ENCODE measurements at regions not wholly inside any gene's neighbourhood (a gene's known extent, or its start where the extent isn't known, plus 50 kb on each side); places are given as distances from the start of the nearest gene placed in this dataset.

DNA sequence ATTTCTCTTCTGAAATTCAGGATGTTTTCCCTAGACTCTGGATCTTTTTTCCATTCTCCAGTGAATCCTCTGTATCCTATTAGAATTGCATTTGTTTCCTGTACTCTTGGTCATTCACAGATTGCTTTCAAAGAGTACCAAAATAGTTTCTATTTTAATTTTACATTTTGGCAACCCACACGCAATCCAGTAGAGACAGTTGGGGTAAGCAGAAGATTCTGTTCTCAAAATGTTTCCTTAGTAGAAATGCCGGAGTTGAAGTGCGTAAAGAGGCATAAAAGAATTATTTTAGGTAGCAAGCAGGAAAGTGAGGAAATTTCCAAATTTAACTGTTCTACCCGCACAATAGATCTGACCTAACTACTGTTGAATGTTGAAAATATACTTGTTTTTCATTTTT lies 842.4 kb downstream of the LUZP2 start (continued):
- TF ChIP-seq NFIC (IDR thresholded peaks at IDR 0.05; ENCODE audit: borderline replicate concordance): no peak
- TF ChIP-seq, protein P1, sequence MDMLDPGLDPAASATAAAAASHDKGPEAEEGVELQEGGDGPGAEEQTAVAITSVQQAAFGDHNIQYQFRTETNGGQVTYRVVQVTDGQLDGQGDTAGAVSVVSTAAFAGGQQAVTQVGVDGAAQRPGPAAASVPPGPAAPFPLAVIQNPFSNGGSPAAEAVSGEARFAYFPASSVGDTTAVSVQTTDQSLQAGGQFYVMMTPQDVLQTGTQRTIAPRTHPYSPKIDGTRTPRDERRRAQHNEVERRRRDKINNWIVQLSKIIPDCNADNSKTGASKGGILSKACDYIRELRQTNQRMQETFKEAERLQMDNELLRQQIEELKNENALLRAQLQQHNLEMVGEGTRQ (IDR thresholded peaks at IDR 0.05; ENCODE audit: borderline replicate concordance, low read depth, low read length): no peak

DNA sequence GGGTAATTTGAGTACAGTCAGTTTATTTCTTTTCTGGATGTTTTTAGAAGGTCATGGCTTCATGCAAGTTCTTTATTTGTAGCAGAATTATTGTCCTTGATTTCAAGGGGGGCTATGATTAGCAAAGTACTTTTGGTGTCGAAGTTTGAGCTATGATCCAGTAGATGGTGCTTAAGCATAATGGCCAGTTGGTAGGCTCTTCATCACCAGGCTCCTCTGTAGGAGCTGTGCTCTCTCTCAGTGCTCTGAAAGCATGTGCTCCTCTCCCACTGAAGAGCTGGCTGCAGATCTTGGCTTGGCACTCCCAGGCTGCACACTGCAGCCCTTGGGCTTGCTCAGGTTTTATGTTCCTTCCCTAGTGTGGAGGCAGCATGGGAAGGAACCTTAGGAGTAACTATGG lies 852.7 kb downstream of the LUZP2 start:
- Histone ChIP-seq H3K4me3 (ENCODE audit: low read depth in 2 of 2, low read length in 1 of 2) (no peak overlapping the region), H3K9ac (no peak overlapping the region), H3K36me3 (replicated peaks in 1 of 2; ENCODE audit: control insufficient read depth in 1 of 2, insufficient read depth in 2 of 2, low read length in 1 of 2) (no peaks in the 10 kb centered on the region), H4K20me1 (ENCODE audit: insufficient read depth) (no peaks in the 10 kb centered on the region), H3K4me2 (no peak overlapping the region), H3F3A (replicated peaks; ENCODE audit: insufficient read depth) (no peaks in the 10 kb centered on the region), H3K4me1 (ENCODE audit: control insufficient read depth in 1 of 2, insufficient read depth in 2 of 2, low read depth in 1 of 2, low read length in 1 of 2) (no peaks in the 10 kb centered on the region; a peak in 1 of 4 replicates), H2AFZ (ENCODE audit: low read depth) (no peak overlapping the region), H3K9me3 (no peaks in the 10 kb centered on the region), H3K79me2 (ENCODE audit: insufficient read depth) (no peaks in the 10 kb centered on the region), H3K9me2 (no peaks in the 10 kb centered on the region; the same call in 1 of the 2 replicates), H3K27ac (ENCODE audit: low read depth in 2 of 2, low read length in 1 of 2) (no peak overlapping the region), H3K27me3 (ENCODE audit: insufficient read depth) (no peaks in the 10 kb centered on the region)
- CTCF ChIA-PET: interaction anchor here (0.6 kb wide), 2 partner anchors 265 to 1810 kb away, joined by 3 read pairs; no protein-coding TSS in a partner anchor
- POLR2A ChIA-PET: no interaction called here
- TF ChIP-seq RAD21 (IDR thresholded peaks at IDR 0.05; ENCODE audit: low read length) (no peak), RXRA (IDR thresholded peaks at IDR 0.05; ENCODE audit: borderline replicate concordance, low read depth) (no peak), TAF1 (IDR thresholded peaks at IDR 0.05; ENCODE audit: borderline replicate concordance, low read depth, low read length) (no peak)
- TF ChIP-seq, protein P2, sequence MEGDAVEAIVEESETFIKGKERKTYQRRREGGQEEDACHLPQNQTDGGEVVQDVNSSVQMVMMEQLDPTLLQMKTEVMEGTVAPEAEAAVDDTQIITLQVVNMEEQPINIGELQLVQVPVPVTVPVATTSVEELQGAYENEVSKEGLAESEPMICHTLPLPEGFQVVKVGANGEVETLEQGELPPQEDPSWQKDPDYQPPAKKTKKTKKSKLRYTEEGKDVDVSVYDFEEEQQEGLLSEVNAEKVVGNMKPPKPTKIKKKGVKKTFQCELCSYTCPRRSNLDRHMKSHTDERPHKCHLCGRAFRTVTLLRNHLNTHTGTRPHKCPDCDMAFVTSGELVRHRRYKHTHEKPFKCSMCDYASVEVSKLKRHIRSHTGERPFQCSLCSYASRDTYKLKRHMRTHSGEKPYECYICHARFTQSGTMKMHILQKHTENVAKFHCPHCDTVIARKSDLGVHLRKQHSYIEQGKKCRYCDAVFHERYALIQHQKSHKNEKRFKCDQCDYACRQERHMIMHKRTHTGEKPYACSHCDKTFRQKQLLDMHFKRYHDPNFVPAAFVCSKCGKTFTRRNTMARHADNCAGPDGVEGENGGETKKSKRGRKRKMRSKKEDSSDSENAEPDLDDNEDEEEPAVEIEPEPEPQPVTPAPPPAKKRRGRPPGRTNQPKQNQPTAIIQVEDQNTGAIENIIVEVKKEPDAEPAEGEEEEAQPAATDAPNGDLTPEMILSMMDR (IDR thresholded peaks at IDR 0.05): no peak
- DNase-seq: no peak
- 36% methylated on average over 1 of the region's 1 CpG for WGBS (ENCODE audit: low lambda C conversion rate)

DNA sequence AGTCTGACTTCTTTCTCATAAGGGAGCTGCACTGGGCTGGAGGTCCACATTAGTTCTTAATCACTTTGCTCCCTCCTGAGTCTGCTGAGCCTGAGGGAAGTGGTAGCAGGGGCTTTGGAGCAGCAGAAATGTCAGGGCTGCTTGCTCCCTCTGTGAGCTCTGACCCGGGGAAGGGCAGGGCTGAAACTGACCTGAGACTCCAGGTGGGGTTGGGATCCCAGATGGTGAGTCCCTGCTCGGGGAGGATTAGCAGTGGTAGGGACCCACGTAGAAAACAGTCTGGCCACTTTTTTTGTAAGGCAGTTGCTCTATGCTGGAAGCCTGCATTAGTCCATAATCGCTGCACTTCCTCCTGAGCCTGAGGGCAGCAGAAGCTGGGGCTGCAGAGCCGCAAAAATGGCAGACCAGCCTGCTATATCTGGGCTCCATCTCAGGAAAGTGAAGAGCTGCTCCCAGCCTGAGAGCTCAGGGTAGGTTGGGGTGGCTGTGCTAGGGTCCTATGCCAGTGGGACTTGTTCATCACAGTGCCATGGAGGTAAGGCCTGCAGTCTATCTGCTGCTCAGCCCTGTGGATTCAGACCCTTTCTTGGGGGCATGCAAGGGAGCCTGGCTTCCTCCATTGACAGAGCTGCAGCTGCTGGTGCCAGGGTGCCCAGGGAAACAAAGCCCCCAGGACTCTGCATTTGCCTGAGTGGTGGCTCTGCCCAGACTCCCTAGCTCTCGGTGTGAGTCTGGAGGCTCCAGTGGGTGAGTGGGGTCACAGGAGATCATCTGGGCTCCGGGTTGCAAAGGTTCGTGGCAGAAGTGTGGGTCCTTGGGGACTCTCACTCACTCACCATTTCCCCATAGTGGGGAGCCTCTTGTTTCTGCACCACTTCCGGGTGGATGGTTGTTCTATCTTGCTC lies 854.3 kb downstream of the LUZP2 start:
- H3K36me3 ChIP-seq (replicated peaks in 1 of 2; ENCODE audit: control insufficient read depth in 1 of 2, insufficient read depth in 2 of 2, low read length in 1 of 2): no peaks in the 10 kb centered on the region
- H3K27me3 ChIP-seq (ENCODE audit: insufficient read depth): no peaks in the 10 kb centered on the region
- H3K27ac ChIP-seq (ENCODE audit: low read depth in 2 of 2, low read length in 1 of 2): no peak overlapping the region
- no peak for DNase-seq
- H3K4me2 ChIP-seq: no peak overlapping the region
- H3K9me3 ChIP-seq: no peaks in the 10 kb centered on the region
- no peaks in the 10 kb centered on the region; the same call in 1 of the 2 replicates for H3K9me2 ChIP-seq
- no peak overlapping the region for H3K4me3 ChIP-seq (ENCODE audit: low read depth in 2 of 2, low read length in 1 of 2)
- no peak overlapping the region for H3K9ac ChIP-seq
- no peaks in the 10 kb centered on the region for H3F3A ChIP-seq (replicated peaks; ENCODE audit: insufficient read depth)
- H3K79me2 ChIP-seq (ENCODE audit: insufficient read depth): no peaks in the 10 kb centered on the region
- H4K20me1 ChIP-seq (ENCODE audit: insufficient read depth): no peaks in the 10 kb centered on the region
- H2AFZ ChIP-seq (ENCODE audit: low read depth): no peak overlapping the region
- H3K4me1 ChIP-seq (ENCODE audit: control insufficient read depth in 1 of 2, insufficient read depth in 2 of 2, low read depth in 1 of 2, low read length in 1 of 2): no peaks in the 10 kb centered on the region; a peak in 1 of 4 replicates
- 33% methylated on average over 7 of the region's 9 CpGs for WGBS (ENCODE audit: low lambda C conversion rate)
- ChIA-PET POLR2A (no interaction called here), CTCF (no interaction called here)
- no peak for TF ChIP-seq CHD2 (IDR thresholded peaks at IDR 0.05; ENCODE audit: low read length, partially characterized antibody)
- TF ChIP-seq EZH2phosphoT487 (IDR thresholded peaks at IDR 0.05; ENCODE audit: borderline replicate concordance, low read depth): no peak
- TF ChIP-seq NFIC (IDR thresholded peaks at IDR 0.05; ENCODE audit: borderline replicate concordance): no peak
- TF ChIP-seq, protein P1 (IDR thresholded peaks at IDR 0.05; ENCODE audit: borderline replicate concordance, low read depth, low read length): no peak
- TF ChIP-seq RAD21 (IDR thresholded peaks at IDR 0.05; ENCODE audit: low read length): no peak
- TF ChIP-seq, protein P3, sequence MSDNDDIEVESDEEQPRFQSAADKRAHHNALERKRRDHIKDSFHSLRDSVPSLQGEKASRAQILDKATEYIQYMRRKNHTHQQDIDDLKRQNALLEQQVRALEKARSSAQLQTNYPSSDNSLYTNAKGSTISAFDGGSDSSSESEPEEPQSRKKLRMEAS (IDR thresholded peaks at IDR 0.05; ENCODE audit: low read depth): no peak
- TF ChIP-seq ELF1 (IDR thresholded peaks at IDR 0.05): no peak
- no peak for TF ChIP-seq JUND (IDR thresholded peaks at IDR 0.05)
- TF ChIP-seq MXI1 (IDR thresholded peaks at IDR 0.05; ENCODE audit: low read depth, low read length): no peak

Measured in SK-N-SH (cell line).